ENCODE measurements at regions not wholly inside any gene's neighbourhood (a gene's known extent, or its start where the extent isn't known, plus 50 kb on each side); places are given as distances from the start of the nearest gene placed in this dataset.

DNA sequence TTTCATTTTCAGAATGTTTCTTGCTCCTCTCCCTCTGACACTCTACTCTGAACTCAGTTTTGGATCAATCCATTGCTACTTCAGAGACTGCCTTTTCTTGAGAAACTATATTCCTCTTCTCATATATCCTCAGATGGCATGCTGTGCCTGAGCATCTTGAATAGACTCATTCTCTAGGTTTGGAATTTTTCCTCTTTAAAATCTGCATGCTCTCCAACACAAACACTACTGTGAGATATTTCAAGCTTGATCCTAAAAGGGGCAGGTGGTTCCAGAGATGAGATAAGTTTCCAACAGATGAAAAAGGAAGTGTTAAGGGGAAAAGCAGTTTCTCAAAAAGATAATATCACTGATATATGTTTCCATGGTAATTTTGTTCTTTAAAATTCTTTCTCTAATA is 742.2 kb upstream of the EPHA6 start:
- no peak overlapping the region for H3K9ac ChIP-seq (ENCODE audit: insufficient read depth in 1 of 2, low read depth in 2 of 2, low read length in 2 of 2)
- no peak for DNase-seq (ENCODE audit: extremely low read depth in 1 of 4, low spot score in 3 of 4)
- no peak overlapping the region for H3K4me2 ChIP-seq (ENCODE audit: insufficient read depth, low read length)
- BruUV-seq (replicated peaks), result no TSS peak
- no peaks in the 10 kb centered on the region for H3K36me3 ChIP-seq (ENCODE audit: control insufficient read depth, insufficient read depth, low read length)
- H3K4me1 ChIP-seq (replicated peaks in 1 of 2; ENCODE audit: control insufficient read depth in 2 of 2, insufficient read depth in 2 of 2, low read length in 2 of 2), result no peaks in the 10 kb centered on the region
- in situ Hi-C loops (cut with MboI) (no loop called here), intact Hi-C loops (cut with micrococcal nuclease) (no loop called here)
- H4K20me1 ChIP-seq (replicated peaks; ENCODE audit: control insufficient read depth, insufficient read depth, low read length), result no peaks in the 10 kb centered on the region
- no peaks in the 10 kb centered on the region for H3K9me3 ChIP-seq (replicated peaks; ENCODE audit: control insufficient read depth, insufficient read depth, low read depth, low read length)
- no peaks in the 10 kb centered on the region for H3K79me2 ChIP-seq (ENCODE audit: control insufficient read depth, insufficient read depth, low read length)
- POLR2A ChIA-PET, result no interaction called here
- ATAC-seq, result no peak
- H3K27me3 ChIP-seq (ENCODE audit: control insufficient read depth in 2 of 2, insufficient read depth in 2 of 2, low read length in 2 of 2), result no peaks in the 10 kb centered on the region
- no peak overlapping the region for H2AFZ ChIP-seq (ENCODE audit: low read depth, low read length)
- H3K9me1 ChIP-seq (ENCODE audit: control insufficient read depth, insufficient read depth, low read length), result no peaks in the 10 kb centered on the region
- no peak overlapping the region for H3K27ac ChIP-seq (ENCODE audit: extremely low read depth, low read depth, low read length)
- FAIRE-seq, result no peak
- CTCF ChIA-PET (ENCODE audit: low intra/inter-chr PET ratio), result no interaction called here
- H3K4me3 ChIP-seq, result no peak overlapping the region
- no peak for TF ChIP-seq MGA (IDR thresholded peaks at IDR 0.05)
- no peak for TF ChIP-seq ZNF224 (CRISPR knock-in tag; IDR thresholded peaks at IDR 0.05)
- no peak for TF ChIP-seq ASH1L (IDR thresholded peaks at IDR 0.05; ENCODE audit: borderline replicate concordance, low read depth, partially characterized antibody)
- TF ChIP-seq NR4A1 (CRISPR knock-in tag; IDR thresholded peaks at IDR 0.05), result no peak
- no peak for TF ChIP-seq NR4A1 (tag; IDR thresholded peaks at IDR 0.05)
- TF ChIP-seq HMG20B (CRISPR knock-in tag; IDR thresholded peaks at IDR 0.05), result no peak
- TF ChIP-seq, protein P1, sequence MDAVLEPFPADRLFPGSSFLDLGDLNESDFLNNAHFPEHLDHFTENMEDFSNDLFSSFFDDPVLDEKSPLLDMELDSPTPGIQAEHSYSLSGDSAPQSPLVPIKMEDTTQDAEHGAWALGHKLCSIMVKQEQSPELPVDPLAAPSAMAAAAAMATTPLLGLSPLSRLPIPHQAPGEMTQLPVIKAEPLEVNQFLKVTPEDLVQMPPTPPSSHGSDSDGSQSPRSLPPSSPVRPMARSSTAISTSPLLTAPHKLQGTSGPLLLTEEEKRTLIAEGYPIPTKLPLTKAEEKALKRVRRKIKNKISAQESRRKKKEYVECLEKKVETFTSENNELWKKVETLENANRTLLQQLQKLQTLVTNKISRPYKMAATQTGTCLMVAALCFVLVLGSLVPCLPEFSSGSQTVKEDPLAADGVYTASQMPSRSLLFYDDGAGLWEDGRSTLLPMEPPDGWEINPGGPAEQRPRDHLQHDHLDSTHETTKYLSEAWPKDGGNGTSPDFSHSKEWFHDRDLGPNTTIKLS (IDR thresholded peaks at IDR 0.05; ENCODE audit: borderline replicate concordance, low read depth), result no peak
- TF ChIP-seq FOXK1 (CRISPR knock-in tag; IDR thresholded peaks at IDR 0.05; ENCODE audit: borderline replicate concordance), result no peak
- no peak for TF ChIP-seq ZNF766 (CRISPR knock-in tag; conservative IDR thresholded peaks at IDR 0.05)
- no peak for TF ChIP-seq DMBX1 (CRISPR knock-in tag; IDR thresholded peaks at IDR 0.05; ENCODE audit: borderline replicate concordance)

All from K562 (cell line).